Retinal pigment epithelial cell (primary cell): ENCODE measurements at regions not wholly inside any gene's neighbourhood (a gene's known extent, or its start where the extent isn't known, plus 50 kb on each side); places are given as distances from the start of the nearest gene placed in this dataset.

Experiments
- DNase-seq: peaks from one replicate; pipeline ENCODE4 v3.0.0-alpha.2; 2010; ENCODE audit warnings: low read depth
- H3K4me3 ChIP-seq: 2 replicates; pipeline ENCODE4 v1.5.1; 2011; ENCODE audit warnings: mild to moderate bottlenecking, low read length, control low read depth, moderate library complexity
- CTCF ChIP-seq: conservative IDR thresholded peaks from 2 replicates; pipeline ENCODE4 v1.5.1; 2011; ENCODE audit warnings: low read depth, low read length, control low read depth, inconsistent platforms

GRCh38 chr15:38035701-38036100, 101.3 kb downstream of the TMCO5A start:
- DNase-seq = no peak
- no peak for TF ChIP-seq CTCF
- no peak overlapping the region for H3K4me3 ChIP-seq

GRCh38 chr15:38036790-38037338, 102.4 kb downstream of the TMCO5A start:
- TF ChIP-seq CTCF = no peak
- H3K4me3 ChIP-seq = no peak overlapping the region
- no peak for DNase-seq

- no peak for DNase-seq
- no peak for TF ChIP-seq CTCF
- no peak overlapping the region for H3K4me3 ChIP-seq
Observed at GRCh38 chr15:38038659-38039442, 104.4 kb downstream of the TMCO5A start.

GRCh38 chr15:38040615-38041014, 106.2 kb downstream of the TMCO5A start:
- TF ChIP-seq CTCF = no peak
- no peak for DNase-seq
- H3K4me3 ChIP-seq = no peak overlapping the region

- no peak overlapping the region for H3K4me3 ChIP-seq
- no peak for TF ChIP-seq CTCF
- no peak for DNase-seq
Observed at GRCh38 chr15:38041576-38041975, 107.1 kb downstream of the TMCO5A start.

- H3K4me3 ChIP-seq = no peak overlapping the region
- no peak for TF ChIP-seq CTCF
- no peak for DNase-seq
Observed at GRCh38 chr15:38042211-38042610, 107.8 kb downstream of the TMCO5A start.
